ENCODE measurements at regions not wholly inside any gene's neighbourhood (a gene's known extent, or its start where the extent isn't known, plus 50 kb on each side); places are given as distances from the start of the nearest gene placed in this dataset.

GRCh38 chr5:7043797-7044196 is 330.6 kb downstream of the TENT4A start:
- no peak overlapping the region for H3K4me3 ChIP-seq (ENCODE audit: low read depth, low read length)
- TF ChIP-seq, protein P1, sequence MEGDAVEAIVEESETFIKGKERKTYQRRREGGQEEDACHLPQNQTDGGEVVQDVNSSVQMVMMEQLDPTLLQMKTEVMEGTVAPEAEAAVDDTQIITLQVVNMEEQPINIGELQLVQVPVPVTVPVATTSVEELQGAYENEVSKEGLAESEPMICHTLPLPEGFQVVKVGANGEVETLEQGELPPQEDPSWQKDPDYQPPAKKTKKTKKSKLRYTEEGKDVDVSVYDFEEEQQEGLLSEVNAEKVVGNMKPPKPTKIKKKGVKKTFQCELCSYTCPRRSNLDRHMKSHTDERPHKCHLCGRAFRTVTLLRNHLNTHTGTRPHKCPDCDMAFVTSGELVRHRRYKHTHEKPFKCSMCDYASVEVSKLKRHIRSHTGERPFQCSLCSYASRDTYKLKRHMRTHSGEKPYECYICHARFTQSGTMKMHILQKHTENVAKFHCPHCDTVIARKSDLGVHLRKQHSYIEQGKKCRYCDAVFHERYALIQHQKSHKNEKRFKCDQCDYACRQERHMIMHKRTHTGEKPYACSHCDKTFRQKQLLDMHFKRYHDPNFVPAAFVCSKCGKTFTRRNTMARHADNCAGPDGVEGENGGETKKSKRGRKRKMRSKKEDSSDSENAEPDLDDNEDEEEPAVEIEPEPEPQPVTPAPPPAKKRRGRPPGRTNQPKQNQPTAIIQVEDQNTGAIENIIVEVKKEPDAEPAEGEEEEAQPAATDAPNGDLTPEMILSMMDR (IDR thresholded peaks at IDR 0.05; ENCODE audit: insufficient read depth, low read depth, low read length, missing control alignments) = no peak
- no peak for DNase-seq (ENCODE audit: low read depth)

- no peak for DNase-seq (ENCODE audit: low read depth)
- TF ChIP-seq, protein P1 (IDR thresholded peaks at IDR 0.05; ENCODE audit: insufficient read depth, low read depth, low read length, missing control alignments) = no peak
- H3K4me3 ChIP-seq (ENCODE audit: low read depth, low read length) = no peak overlapping the region
Observed at GRCh38 chr5:7047511-7048261, 334.5 kb downstream of the TENT4A start.

DNA sequence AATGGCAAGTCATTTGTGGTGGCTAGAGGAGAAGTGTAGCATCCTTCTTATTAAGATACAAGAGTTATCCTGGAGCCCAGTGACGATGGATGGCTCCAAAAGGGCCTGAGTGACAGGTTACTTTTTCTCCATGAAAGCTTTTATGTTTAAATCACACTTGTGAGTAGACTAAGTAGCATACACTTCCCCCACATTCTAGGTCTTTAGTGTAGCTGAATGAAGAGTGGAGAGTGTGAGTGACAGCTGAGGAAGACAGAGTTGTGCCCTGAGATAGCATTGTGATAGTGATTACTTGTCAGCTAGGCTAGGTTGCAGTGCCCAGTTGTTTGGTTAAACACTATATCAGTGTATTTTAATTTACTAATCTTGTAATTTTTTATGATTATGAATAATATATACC is 337.8 kb downstream of the TENT4A start:
- no peak for DNase-seq (ENCODE audit: low read depth)
- TF ChIP-seq, protein P1 (IDR thresholded peaks at IDR 0.05; ENCODE audit: insufficient read depth, low read depth, low read length, missing control alignments) = no peak
- no peak overlapping the region for H3K4me3 ChIP-seq (ENCODE audit: low read depth, low read length)

DNA sequence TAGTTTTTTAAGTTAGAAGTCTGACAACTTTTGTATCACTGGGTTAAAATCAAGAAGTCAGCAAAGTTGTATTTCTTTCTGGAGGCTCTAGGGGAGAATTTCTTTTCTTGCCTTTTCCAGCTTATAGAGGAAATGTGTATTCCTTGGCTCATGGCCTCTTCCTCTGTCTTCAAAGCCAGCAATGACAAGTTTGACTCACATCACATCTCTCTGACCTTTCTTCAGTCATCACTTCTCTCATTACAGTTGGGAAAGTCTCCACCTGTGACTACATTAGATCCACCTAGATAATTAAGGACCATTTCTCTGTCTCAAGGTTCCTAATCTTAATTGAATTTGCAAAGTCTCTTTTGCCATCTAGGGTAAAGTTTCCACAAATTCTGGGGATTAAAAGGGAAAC is 339.9 kb downstream of the TENT4A start:
- DNase-seq (ENCODE audit: low read depth) = no peak
- H3K4me3 ChIP-seq (ENCODE audit: low read depth, low read length) = no peak overlapping the region
- TF ChIP-seq, protein P1 (IDR thresholded peaks at IDR 0.05; ENCODE audit: insufficient read depth, low read depth, low read length, missing control alignments) = no peak

- TF ChIP-seq, protein P1 (IDR thresholded peaks at IDR 0.05; ENCODE audit: insufficient read depth, low read depth, low read length, missing control alignments) = no peak
- H3K4me3 ChIP-seq (ENCODE audit: low read depth, low read length) = no peak overlapping the region
- DNase-seq (ENCODE audit: low read depth) = no peak
Observed at GRCh38 chr5:7053528-7054209, 340.4 kb downstream of the TENT4A start.

GRCh38 chr5:7066471-7067235 is 329.3 kb upstream of the ADCY2 start:
- TF ChIP-seq, protein P1 (IDR thresholded peaks at IDR 0.05; ENCODE audit: insufficient read depth, low read depth, low read length, missing control alignments) = no peak
- no peak overlapping the region for H3K4me3 ChIP-seq (ENCODE audit: low read depth, low read length)
- no peak for DNase-seq (ENCODE audit: low read depth)

Measured in GM12865 (cell line).